Stomach (tissue), 8 donors: ENCODE measurements at regions not wholly inside any gene's neighbourhood (a gene's known extent, or its start where the extent isn't known, plus 50 kb on each side); places are given as distances from the start of the nearest gene placed in this dataset.

ENCODE experiments used
- DNase-seq, 2 donors: peaks; one replicate each; pipeline versions ENCODE4 v3.0.0 to v3.0.0-alpha.2; 2013 to 2019
- H3K27ac ChIP-seq, 5 donors: fragments of 200-600 bp in 4 of 5; sonication (generic) in 4 of 5; one replicate each; pipeline ENCODE4 v1.5.1; 2013 to 2019; ENCODE audit warnings: mild to moderate bottlenecking in 1 of 5, moderate library complexity in 1 of 5
- H3K27me3 ChIP-seq, 3 donors: fragments of 200-600 bp; sonication (generic); one replicate each; pipeline ENCODE4 v1.5.1; 2017 to 2019; ENCODE audit warnings: mixed run types in 1 of 3
- H3K36me3 ChIP-seq, 4 donors: fragments of 200-600 bp; sonication (generic); 1 replicate in 3 of 4; 2 replicates in 1 of 4; pipeline ENCODE4 v1.5.1; 2016 to 2019
- H3K4me1 ChIP-seq, 4 donors: fragments of 200-600 bp; sonication (generic); one replicate each; pipeline ENCODE4 v1.5.1; 2016 to 2019
- H3K4me3 ChIP-seq, 4 donors: fragments of 200-600 bp; sonication (generic) in 3 of 4; one replicate each; pipeline ENCODE4 v1.5.1; 2016 to 2019; ENCODE audit warnings: mild to moderate bottlenecking in 1 of 4
- H3K9me3 ChIP-seq, 4 donors: fragments of 200-600 bp; sonication (generic); one replicate each; pipeline ENCODE4 v1.5.1; 2016 to 2019
- CTCF ChIP-seq, 7 experiments: fragments of 450-650 bp in 4 of 7; fragments of 200-600 bp in 3 of 7; sonication (generic) in 3 of 7; IDR thresholded peaks; one replicate each; pipeline ENCODE4 v1.5.1; 2016 to 2019; ENCODE audit warnings: antibody characterized with exemption in 7 of 7, control low read depth in 2 of 7, mild to moderate bottlenecking in 1 of 7
- EP300 ChIP-seq: sonication (generic); formaldehyde crosslinking; IDR thresholded peaks from one replicate; pipeline ENCODE4 v1.6.1; 2017; ENCODE audit warnings: antibody characterized with exemption
- POLR2A ChIP-seq, 4 donors: fragments of 450-650 bp; IDR thresholded peaks; one replicate each; pipeline ENCODE4 v1.6.1; 2016; ENCODE audit warnings: antibody characterized with exemption in 4 of 4, control low read depth in 2 of 4, mild to moderate bottlenecking in 1 of 4, moderate library complexity in 1 of 4
- POLR2AphosphoS5 ChIP-seq, 3 donors: sonication (generic); formaldehyde crosslinking; IDR thresholded peaks; one replicate each; pipeline ENCODE4 v1.6.1; 2016; ENCODE audit warnings: antibody characterized with exemption in 3 of 3
- WGBS, 5 donors: extraction: QIAGEN DNeasy Blood & Tissue Kit in 3 of 5; methylation state at CpG; one replicate each; pipeline versions ENCODE4 v1.1.5 to v1.1.7; 2013 to 2018; 5-methylcytosine and 5-hydroxymethylcytosine counted together
- intact Hi-C: fragments of 100-400 bp; cut with DNase I; formaldehyde crosslinking; loops from one replicate; pipeline ENCODE4 v1.15.1; 2023; ENCODE audit warnings: low total_unique reads
- donor health status: healthy with polysubstance abuse.
- donor health status: Bipolar disorder and iron deficiency.
- donor health status: healthy.

GRCh38 chr4:157840648-157841047 is 332.2 kb downstream of the GASK1B start:
- Histone ChIP-seq H3K27ac (peak overlapping the region in 1 of 5 donors; percentile 51), H3K9me3 (no peaks in the 10 kb centered on the region), H3K36me3 (no peaks in the 10 kb centered on the region), H3K4me1 (peaks cover 4 to 30% (median 19%) of the 10 kb centered on the region in 4 donors), H3K4me3 (no peak overlapping the region), H3K27me3 (no peaks in the 10 kb centered on the region)
- DNase-seq = peak in 1 of 2 donors; percentile 36
- intact Hi-C loops = no loop called here
- TF ChIP-seq POLR2AphosphoS5 (IDR thresholded peaks at IDR 0.05) (no peak), EP300 (no peak), CTCF (IDR thresholded peaks at IDR 0.05) (no peak), POLR2A (IDR thresholded peaks at IDR 0.05) (no peak)

GRCh38 chr4:157840034-157840433 is 332.8 kb downstream of the GASK1B start:
- no peak for TF ChIP-seq POLR2AphosphoS5 (IDR thresholded peaks at IDR 0.05)
- TF ChIP-seq POLR2A (IDR thresholded peaks at IDR 0.05) = no peak
- no peak for TF ChIP-seq CTCF (IDR thresholded peaks at IDR 0.05)
- no peak for TF ChIP-seq EP300
- Histone ChIP-seq H3K9me3 (no peaks in the 10 kb centered on the region), H3K27ac (peak overlapping the region in 1 of 5 donors; percentile 51), H3K27me3 (no peaks in the 10 kb centered on the region), H3K36me3 (no peaks in the 10 kb centered on the region), H3K4me1 (peaks cover 4 to 30% (median 19%) of the 10 kb centered on the region in 4 donors), H3K4me3 (no peak overlapping the region)
- WGBS, 5 donors = 83 to 92% (median 87%) methylated on average over 1 of the region's 1 CpG
- intact Hi-C loops = no loop called here
- no peak for DNase-seq

GRCh38 chr4:157838366-157838765 is 334.5 kb downstream of the GASK1B start:
- Histone ChIP-seq H3K36me3 (no peaks in the 10 kb centered on the region), H3K27ac (no peak overlapping the region), H3K9me3 (no peaks in the 10 kb centered on the region), H3K27me3 (no peaks in the 10 kb centered on the region), H3K4me1 (peaks cover 4 to 30% (median 19%) of the 10 kb centered on the region in 4 donors), H3K4me3 (no peak overlapping the region)
- intact Hi-C loops = no loop called here
- DNase-seq = no peak
- TF ChIP-seq CTCF (IDR thresholded peaks at IDR 0.05) (no peak), EP300 (no peak), POLR2AphosphoS5 (IDR thresholded peaks at IDR 0.05) (no peak), POLR2A (IDR thresholded peaks at IDR 0.05) (no peak)
- 27 to 56% (median 48%) methylated on average over 2 of the region's 2 CpGs for WGBS, 5 donors

- no peak overlapping the region for H3K27ac ChIP-seq
- no peaks in the 10 kb centered on the region for H3K9me3 ChIP-seq
- peaks cover 4 to 35% (median 20%) of the 10 kb centered on the region in 4 donors for H3K4me1 ChIP-seq
- TF ChIP-seq CTCF (IDR thresholded peaks at IDR 0.05) (no peak), POLR2AphosphoS5 (IDR thresholded peaks at IDR 0.05) (no peak), POLR2A (IDR thresholded peaks at IDR 0.05) (no peak), EP300 (no peak)
- H3K4me3 ChIP-seq = no peak overlapping the region
- H3K36me3 ChIP-seq = no peaks in the 10 kb centered on the region
- WGBS, 5 donors = 57 to 76% (median 58%) methylated on average over 3 of the region's 3 CpGs
- intact Hi-C loops = no loop called here
- DNase-seq = no peak
- no peaks in the 10 kb centered on the region for H3K27me3 ChIP-seq
Measured at GRCh38 chr4:157837071-157837703, 335.6 kb downstream of the GASK1B start.
